ENCODE measurements at regions not wholly inside any gene's neighbourhood (a gene's known extent, or its start where the extent isn't known, plus 50 kb on each side); places are given as distances from the start of the nearest gene placed in this dataset.

DNA sequence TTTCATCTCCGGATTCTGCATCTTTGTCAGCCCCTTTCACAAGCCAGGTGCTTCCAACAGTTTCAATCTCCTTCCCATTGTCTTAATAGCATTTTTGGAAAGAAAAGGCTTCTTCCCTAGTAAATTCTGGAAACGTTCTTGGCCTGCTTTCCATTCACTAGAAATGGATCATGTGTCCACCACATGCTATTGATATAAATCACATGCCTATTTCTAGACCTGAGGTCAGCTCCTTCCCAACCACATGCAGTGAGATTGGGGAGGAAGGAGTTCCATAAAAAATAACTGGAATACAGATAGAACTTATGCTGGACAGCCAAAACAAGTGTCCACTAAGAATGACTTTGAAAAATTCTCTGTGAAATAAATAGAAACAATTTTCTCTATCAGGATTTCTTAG is 181.6 kb upstream of the TMEM161B start:
- Histone ChIP-seq H3K27ac (ENCODE audit: insufficient read depth in 1 of 2, low read depth in 1 of 2, low read length in 2 of 2, poor library complexity in 1 of 2, severe bottlenecking in 2 of 2) (no peak overlapping the region), H3K9me3 (ENCODE audit: control extremely low read depth in 1 of 5, control insufficient read depth in 4 of 5, insufficient read depth in 2 of 5, low read depth in 1 of 5, low read length in 4 of 5) (no peaks in the 10 kb centered on the region), H3K27me3 (replicated peaks in 2 of 5; ENCODE audit: control insufficient read depth in 4 of 5, insufficient read depth in 5 of 5, low read length in 4 of 5) (no peaks in the 10 kb centered on the region), H3K4me3 (ENCODE audit: control insufficient read depth in 1 of 7, extremely low read depth in 1 of 7, insufficient read depth in 4 of 7, low read depth in 2 of 7, low read length in 6 of 7) (no peak overlapping the region), H3K4me1 (ENCODE audit: control extremely low read depth in 1 of 4, control insufficient read depth in 4 of 4, insufficient read depth in 4 of 4, low read length in 3 of 4) (no peaks in the 10 kb centered on the region), H3K36me3 (ENCODE audit: control insufficient read depth in 4 of 4, insufficient read depth in 4 of 4, low read length in 3 of 4) (no peaks in the 10 kb centered on the region)
- 100% methylated on average over 1 of the region's 2 CpGs for WGBS (ENCODE audit: insufficient coverage)
- DNase-seq, result no peak
- ChIA-PET CTCF (no interaction called here), POLR2A (no interaction called here)

DNA sequence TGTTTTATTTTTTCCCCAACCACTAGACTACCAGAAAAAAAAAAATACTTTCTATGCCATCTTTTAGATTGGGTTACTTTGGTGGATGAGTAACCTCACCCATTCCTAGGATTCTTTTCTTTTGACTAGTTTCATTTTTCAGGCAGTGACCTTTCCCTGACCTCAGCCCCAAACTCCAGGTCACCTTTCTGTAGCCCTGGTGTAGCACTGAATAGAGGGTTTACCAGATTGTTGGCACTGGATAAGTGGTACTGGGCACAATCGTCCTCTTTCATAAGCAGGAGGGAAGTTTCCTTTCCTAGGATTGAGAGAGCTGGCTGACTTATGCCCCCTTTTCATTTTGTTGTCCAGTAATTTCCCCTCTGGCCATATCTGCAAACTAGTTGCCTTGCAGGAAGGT is 169.4 kb upstream of the TMEM161B start:
- no peaks in the 10 kb centered on the region for H3K36me3 ChIP-seq (ENCODE audit: control insufficient read depth in 4 of 4, insufficient read depth in 4 of 4, low read length in 3 of 4)
- no peak overlapping the region for H3K27ac ChIP-seq (ENCODE audit: insufficient read depth in 1 of 2, low read depth in 1 of 2, low read length in 2 of 2, poor library complexity in 1 of 2, severe bottlenecking in 2 of 2)
- WGBS (ENCODE audit: insufficient coverage), result 100% methylated on average over 1 of the region's 1 CpG
- CTCF ChIA-PET, result no interaction called here
- DNase-seq, result no peak
- H3K4me3 ChIP-seq (ENCODE audit: control insufficient read depth in 1 of 7, extremely low read depth in 1 of 7, insufficient read depth in 4 of 7, low read depth in 2 of 7, low read length in 6 of 7), result no peak overlapping the region
- no peaks in the 10 kb centered on the region for H3K4me1 ChIP-seq (ENCODE audit: control extremely low read depth in 1 of 4, control insufficient read depth in 4 of 4, insufficient read depth in 4 of 4, low read length in 3 of 4)
- POLR2A ChIA-PET, result no interaction called here
- H3K27me3 ChIP-seq (replicated peaks in 2 of 5; ENCODE audit: control insufficient read depth in 4 of 5, insufficient read depth in 5 of 5, low read length in 4 of 5), result no peaks in the 10 kb centered on the region
- H3K9me3 ChIP-seq (ENCODE audit: control extremely low read depth in 1 of 5, control insufficient read depth in 4 of 5, insufficient read depth in 2 of 5, low read depth in 1 of 5, low read length in 4 of 5), result peaks cover 0 to 1% (median 0%) of the 10 kb centered on the region in 5 experiments

DNA sequence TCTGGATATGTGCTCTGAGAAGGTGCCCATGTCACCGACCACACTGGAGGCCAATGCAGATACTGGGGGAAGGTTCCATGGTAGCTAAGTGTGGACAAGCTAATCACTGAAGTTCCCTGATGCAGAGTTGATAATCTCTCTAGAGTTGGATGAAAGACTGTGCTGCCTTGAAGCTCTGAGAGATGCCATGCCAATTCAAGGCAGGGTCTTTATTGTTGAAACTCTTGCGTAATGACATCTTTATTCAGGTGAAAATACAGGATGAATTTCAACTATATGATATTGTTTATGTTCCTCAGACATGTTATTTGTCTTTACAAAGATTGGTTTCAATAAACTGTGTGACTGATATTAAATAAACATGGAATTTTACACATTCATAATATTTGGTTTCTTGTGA is 167.6 kb upstream of the TMEM161B start:
- Histone ChIP-seq H3K27me3 (replicated peaks in 2 of 5; ENCODE audit: control insufficient read depth in 4 of 5, insufficient read depth in 5 of 5, low read length in 4 of 5) (no peaks in the 10 kb centered on the region), H3K9me3 (ENCODE audit: control extremely low read depth in 1 of 5, control insufficient read depth in 4 of 5, insufficient read depth in 2 of 5, low read depth in 1 of 5, low read length in 4 of 5) (peaks cover 0 to 1% (median 0%) of the 10 kb centered on the region in 5 experiments), H3K36me3 (ENCODE audit: control insufficient read depth in 4 of 4, insufficient read depth in 4 of 4, low read length in 3 of 4) (no peaks in the 10 kb centered on the region), H3K4me3 (ENCODE audit: control insufficient read depth in 1 of 7, extremely low read depth in 1 of 7, insufficient read depth in 4 of 7, low read depth in 2 of 7, low read length in 6 of 7) (no peak overlapping the region), H3K27ac (ENCODE audit: insufficient read depth in 1 of 2, low read depth in 1 of 2, low read length in 2 of 2, poor library complexity in 1 of 2, severe bottlenecking in 2 of 2) (no peak overlapping the region), H3K4me1 (ENCODE audit: control extremely low read depth in 1 of 4, control insufficient read depth in 4 of 4, insufficient read depth in 4 of 4, low read length in 3 of 4) (no peaks in the 10 kb centered on the region)
- ChIA-PET POLR2A (no interaction called here), CTCF (no interaction called here)
- WGBS (ENCODE audit: insufficient coverage), result no CpG with 5 or more reads among the region's 2 CpGs
- DNase-seq, result no peak

DNA sequence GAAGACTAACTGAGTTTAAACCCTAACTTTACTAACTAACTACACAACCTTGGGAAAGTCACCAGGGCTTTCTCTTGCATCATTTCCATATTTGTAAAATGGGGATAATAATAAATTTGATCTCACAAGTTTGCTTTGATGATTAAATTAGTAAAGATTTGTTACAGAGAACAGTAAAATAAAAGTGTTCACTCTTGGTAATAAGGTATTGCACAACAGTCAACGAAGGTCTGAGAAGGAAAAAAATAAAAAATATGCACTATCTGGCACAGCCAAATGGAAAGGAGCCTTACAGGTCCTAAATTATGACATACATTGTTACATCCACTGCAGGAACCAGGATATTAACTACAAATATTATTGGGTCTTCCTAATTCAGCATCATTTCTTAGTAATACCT is 160.0 kb upstream of the TMEM161B start:
- H3K36me3 ChIP-seq (ENCODE audit: control insufficient read depth in 4 of 4, insufficient read depth in 4 of 4, low read length in 3 of 4), result no peaks in the 10 kb centered on the region
- no peaks in the 10 kb centered on the region for H3K27me3 ChIP-seq (replicated peaks in 2 of 5; ENCODE audit: control insufficient read depth in 4 of 5, insufficient read depth in 5 of 5, low read length in 4 of 5)
- no peak overlapping the region for H3K27ac ChIP-seq (ENCODE audit: insufficient read depth in 1 of 2, low read depth in 1 of 2, low read length in 2 of 2, poor library complexity in 1 of 2, severe bottlenecking in 2 of 2)
- no peak overlapping the region for H3K4me3 ChIP-seq (ENCODE audit: control insufficient read depth in 1 of 7, extremely low read depth in 1 of 7, insufficient read depth in 4 of 7, low read depth in 2 of 7, low read length in 6 of 7)
- WGBS (ENCODE audit: insufficient coverage), result no CpG with 5 or more reads among the region's 1 CpG
- CTCF ChIA-PET, result interaction anchor here (0.8 kb wide), 1 partner anchor 9 kb away, joined by 4 read pairs; no protein-coding TSS in a partner anchor
- H3K4me1 ChIP-seq (ENCODE audit: control extremely low read depth in 1 of 4, control insufficient read depth in 4 of 4, insufficient read depth in 4 of 4, low read length in 3 of 4), result no peaks in the 10 kb centered on the region
- POLR2A ChIA-PET, result no interaction called here
- DNase-seq, result no peak
- no peaks in the 10 kb centered on the region for H3K9me3 ChIP-seq (ENCODE audit: control extremely low read depth in 1 of 5, control insufficient read depth in 4 of 5, insufficient read depth in 2 of 5, low read depth in 1 of 5, low read length in 4 of 5)

DNA sequence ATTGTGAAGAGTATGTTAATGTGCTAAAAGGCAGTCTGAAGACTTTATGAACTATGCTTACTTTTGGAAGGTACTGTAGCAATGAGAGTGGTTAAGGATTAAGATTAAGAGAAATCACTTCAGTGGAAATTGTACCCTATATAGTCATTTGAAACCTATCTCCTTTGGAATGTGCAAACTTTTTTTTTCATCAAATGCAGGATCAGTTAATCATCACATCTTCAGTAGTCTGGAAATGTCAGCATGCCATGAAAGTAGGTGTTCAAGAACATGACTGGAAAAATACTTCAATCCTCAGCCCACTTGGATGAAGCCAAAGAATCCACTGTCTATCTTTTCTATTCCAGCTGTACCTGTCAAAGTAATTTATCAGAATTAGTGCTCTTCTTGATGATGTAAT is 157.8 kb upstream of the TMEM161B start:
- POLR2A ChIA-PET, result no interaction called here
- Histone ChIP-seq H3K4me1 (ENCODE audit: control extremely low read depth in 1 of 4, control insufficient read depth in 4 of 4, insufficient read depth in 4 of 4, low read length in 3 of 4) (no peaks in the 10 kb centered on the region), H3K9me3 (ENCODE audit: control extremely low read depth in 1 of 5, control insufficient read depth in 4 of 5, insufficient read depth in 2 of 5, low read depth in 1 of 5, low read length in 4 of 5) (no peaks in the 10 kb centered on the region), H3K4me3 (ENCODE audit: control insufficient read depth in 1 of 7, extremely low read depth in 1 of 7, insufficient read depth in 4 of 7, low read depth in 2 of 7, low read length in 6 of 7) (no peak overlapping the region), H3K27me3 (replicated peaks in 2 of 5; ENCODE audit: control insufficient read depth in 4 of 5, insufficient read depth in 5 of 5, low read length in 4 of 5) (no peaks in the 10 kb centered on the region), H3K27ac (ENCODE audit: insufficient read depth in 1 of 2, low read depth in 1 of 2, low read length in 2 of 2, poor library complexity in 1 of 2, severe bottlenecking in 2 of 2) (no peak overlapping the region), H3K36me3 (ENCODE audit: control insufficient read depth in 4 of 4, insufficient read depth in 4 of 4, low read length in 3 of 4) (no peaks in the 10 kb centered on the region)
- no peak for DNase-seq
- CTCF ChIA-PET, result no interaction called here

DNA sequence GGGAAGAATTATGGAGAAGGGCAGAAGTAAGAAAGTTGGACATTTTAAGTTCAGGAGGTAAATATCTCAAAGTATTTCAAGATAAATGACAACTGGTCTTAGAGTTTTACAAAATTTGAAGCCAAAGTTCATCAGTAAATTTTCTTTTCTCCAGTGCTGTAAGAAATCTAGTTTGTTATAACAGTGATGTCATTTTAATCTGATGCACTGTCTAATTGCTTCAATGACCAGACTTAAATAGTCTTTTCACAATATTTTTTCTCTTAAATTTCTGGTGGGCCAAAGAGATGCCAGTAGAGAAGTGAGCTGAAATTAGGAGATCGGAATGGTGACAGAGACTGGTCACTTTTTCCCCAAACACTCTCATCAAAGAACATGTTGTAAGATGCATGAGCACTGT is 156.5 kb upstream of the TMEM161B start:
- Histone ChIP-seq H3K27ac (ENCODE audit: insufficient read depth in 1 of 2, low read depth in 1 of 2, low read length in 2 of 2, poor library complexity in 1 of 2, severe bottlenecking in 2 of 2) (no peak overlapping the region), H3K36me3 (ENCODE audit: control insufficient read depth in 4 of 4, insufficient read depth in 4 of 4, low read length in 3 of 4) (no peaks in the 10 kb centered on the region), H3K27me3 (replicated peaks in 2 of 5; ENCODE audit: control insufficient read depth in 4 of 5, insufficient read depth in 5 of 5, low read length in 4 of 5) (no peaks in the 10 kb centered on the region), H3K4me1 (ENCODE audit: control extremely low read depth in 1 of 4, control insufficient read depth in 4 of 4, insufficient read depth in 4 of 4, low read length in 3 of 4) (no peaks in the 10 kb centered on the region), H3K4me3 (ENCODE audit: control insufficient read depth in 1 of 7, extremely low read depth in 1 of 7, insufficient read depth in 4 of 7, low read depth in 2 of 7, low read length in 6 of 7) (no peak overlapping the region), H3K9me3 (ENCODE audit: control extremely low read depth in 1 of 5, control insufficient read depth in 4 of 5, insufficient read depth in 2 of 5, low read depth in 1 of 5, low read length in 4 of 5) (no peaks in the 10 kb centered on the region)
- no CpG with 5 or more reads among the region's 1 CpG for WGBS (ENCODE audit: insufficient coverage)
- no peak for DNase-seq
- ChIA-PET CTCF (no interaction called here), POLR2A (no interaction called here)

DNA sequence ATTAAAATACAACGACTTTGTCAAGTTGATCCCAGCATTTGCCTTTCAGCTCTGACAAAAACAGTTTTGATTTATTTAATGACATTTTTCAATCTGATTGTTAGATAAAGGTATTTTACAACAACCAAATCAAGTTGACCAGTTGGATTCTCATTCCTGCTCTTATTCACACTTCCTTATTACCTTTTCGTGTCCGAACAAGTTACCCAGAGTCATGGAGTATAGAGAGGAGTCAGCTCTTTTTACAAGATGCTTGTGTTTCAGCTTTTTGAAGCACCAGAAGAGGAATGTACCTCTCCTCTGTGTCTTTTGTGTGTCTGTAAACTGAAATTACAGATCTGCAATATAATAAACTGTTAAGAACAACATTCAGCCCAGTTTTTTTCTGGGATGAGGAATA is 151.3 kb upstream of the TMEM161B start:
- H3K9me3 ChIP-seq (ENCODE audit: control extremely low read depth in 1 of 5, control insufficient read depth in 4 of 5, insufficient read depth in 2 of 5, low read depth in 1 of 5, low read length in 4 of 5), result no peaks in the 10 kb centered on the region
- H3K4me1 ChIP-seq (ENCODE audit: control extremely low read depth in 1 of 4, control insufficient read depth in 4 of 4, insufficient read depth in 4 of 4, low read length in 3 of 4), result no peaks in the 10 kb centered on the region
- CTCF ChIA-PET, result interaction anchor here (0.7 kb wide), 1 partner anchor 9 kb away, joined by 4 read pairs; no protein-coding TSS in a partner anchor
- no peaks in the 10 kb centered on the region for H3K27me3 ChIP-seq (replicated peaks in 2 of 5; ENCODE audit: control insufficient read depth in 4 of 5, insufficient read depth in 5 of 5, low read length in 4 of 5)
- no peaks in the 10 kb centered on the region for H3K36me3 ChIP-seq (ENCODE audit: control insufficient read depth in 4 of 4, insufficient read depth in 4 of 4, low read length in 3 of 4)
- no peak for DNase-seq
- POLR2A ChIA-PET, result no interaction called here
- WGBS (ENCODE audit: insufficient coverage), result no CpG with 5 or more reads among the region's 3 CpGs
- no peak overlapping the region for H3K27ac ChIP-seq (ENCODE audit: insufficient read depth in 1 of 2, low read depth in 1 of 2, low read length in 2 of 2, poor library complexity in 1 of 2, severe bottlenecking in 2 of 2)
- no peak overlapping the region for H3K4me3 ChIP-seq (ENCODE audit: control insufficient read depth in 1 of 7, extremely low read depth in 1 of 7, insufficient read depth in 4 of 7, low read depth in 2 of 7, low read length in 6 of 7)

DNA sequence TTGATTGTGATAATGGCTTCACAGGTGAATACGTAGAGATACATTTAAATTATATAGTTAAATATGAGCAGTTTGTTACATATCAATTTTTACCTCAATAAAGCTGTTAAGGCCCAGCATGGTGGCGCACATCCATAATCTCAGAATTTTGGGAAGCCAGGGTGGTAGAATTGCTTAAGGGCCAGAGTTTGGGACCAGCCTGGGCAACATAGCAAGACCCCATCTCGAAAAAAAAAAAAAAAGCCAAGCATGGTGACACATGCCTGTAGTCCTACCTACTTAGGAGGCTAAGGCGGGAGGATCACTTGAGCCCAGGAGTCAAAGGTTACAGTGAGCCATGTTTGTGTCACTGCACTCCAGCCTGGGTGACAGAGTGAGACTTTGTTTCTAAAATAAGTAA is 138.7 kb upstream of the TMEM161B start:
- H3K4me3 ChIP-seq (ENCODE audit: control insufficient read depth in 1 of 7, extremely low read depth in 1 of 7, insufficient read depth in 4 of 7, low read depth in 2 of 7, low read length in 6 of 7), result no peak overlapping the region
- no peaks in the 10 kb centered on the region for H3K36me3 ChIP-seq (ENCODE audit: control insufficient read depth in 4 of 4, insufficient read depth in 4 of 4, low read length in 3 of 4)
- H3K27ac ChIP-seq (ENCODE audit: insufficient read depth in 1 of 2, low read depth in 1 of 2, low read length in 2 of 2, poor library complexity in 1 of 2, severe bottlenecking in 2 of 2), result no peak overlapping the region
- H3K9me3 ChIP-seq (ENCODE audit: control extremely low read depth in 1 of 5, control insufficient read depth in 4 of 5, insufficient read depth in 2 of 5, low read depth in 1 of 5, low read length in 4 of 5), result peaks cover 0 to 1% (median 0%) of the 10 kb centered on the region in 5 experiments
- DNase-seq, result no peak
- H3K4me1 ChIP-seq (ENCODE audit: control extremely low read depth in 1 of 4, control insufficient read depth in 4 of 4, insufficient read depth in 4 of 4, low read length in 3 of 4), result no peaks in the 10 kb centered on the region
- WGBS (ENCODE audit: insufficient coverage), result no CpG with 5 or more reads among the region's 4 CpGs
- no peaks in the 10 kb centered on the region for H3K27me3 ChIP-seq (replicated peaks in 2 of 5; ENCODE audit: control insufficient read depth in 4 of 5, insufficient read depth in 5 of 5, low read length in 4 of 5)
- CTCF ChIA-PET, result no interaction called here
- POLR2A ChIA-PET, result no interaction called here

Measured in common myeloid progenitor, CD34-positive (primary cell).